ENCODE measurements at regions not wholly inside any gene's neighbourhood (a gene's known extent, or its start where the extent isn't known, plus 50 kb on each side); places are given as distances from the start of the nearest gene placed in this dataset.

- POLR2A ChIA-PET = interaction anchor here (0.6 kb wide), 1 partner anchor 47 kb away, joined by 3 read pairs; no protein-coding TSS in a partner anchor
- no peaks in the 10 kb centered on the region for H3K9me3 Mint-ChIP-seq
- ATAC-seq (no peak), DNase-seq (no peak)
- H3K36me3 Mint-ChIP-seq (ENCODE audit: low read depth) = no peaks in the 10 kb centered on the region
- H3K4me1 Mint-ChIP-seq (ENCODE audit: low read depth) = no peaks in the 10 kb centered on the region
- CTCF ChIA-PET = interaction anchor here (1.4 kb wide), 1 partner anchor 14 kb away, joined by 3 read pairs; no protein-coding TSS in a partner anchor
- TF ChIP-seq CTCF (IDR thresholded peaks at IDR 0.05) = no peak
- no peak overlapping the region for H3K27ac Mint-ChIP-seq
- no peak overlapping the region for H3K4me3 Mint-ChIP-seq
- peaks cover 3% of the 10 kb centered on the region for H3K27me3 Mint-ChIP-seq
- intact Hi-C loops (cut with micrococcal nuclease) = loop anchor here (5.0 kb wide), 1 partner anchor 356 kb away; no protein-coding TSS in a partner anchor
Observed at GRCh38 chr19:27971071-27971470, 1241.9 kb downstream of the UQCRFS1 start.

GRCh38 chr19:27966390-27966816 is 1246.5 kb downstream of the UQCRFS1 start:
- Mint-ChIP-seq H3K27me3 (peaks cover 1% of the 10 kb centered on the region), H3K9me3 (no peaks in the 10 kb centered on the region), H3K27ac (no peak overlapping the region), H3K4me3 (no peak overlapping the region), H3K4me1 (ENCODE audit: low read depth) (no peaks in the 10 kb centered on the region), H3K36me3 (ENCODE audit: low read depth) (no peaks in the 10 kb centered on the region)
- ChIA-PET CTCF (interaction anchor here (0.6 to 1.8 kb wide), 11 partner anchors 9 to 360 kb away, joined by 3 to 6 read pairs (median 4); no protein-coding TSS in a partner anchor), POLR2A (no interaction called here)
- TF ChIP-seq CTCF (IDR thresholded peaks at IDR 0.05) = peak; percentile 65
- intact Hi-C loops (cut with micrococcal nuclease) = no loop called here
- ATAC-seq (no peak), DNase-seq (no peak)

GRCh38 chr19:27964185-27964584 is 1248.8 kb downstream of the UQCRFS1 start:
- intact Hi-C loops (cut with micrococcal nuclease) = no loop called here
- CTCF ChIA-PET = no interaction called here

GRCh38 chr19:27962264-27962663 is 1250.7 kb downstream of the UQCRFS1 start:
- intact Hi-C loops (cut with micrococcal nuclease) = no loop called here
- H3K9me3 Mint-ChIP-seq = no peaks in the 10 kb centered on the region
- POLR2A ChIA-PET = no interaction called here

More at GRCh38 chr19:27964185-27964584, 1248.8 kb downstream of the UQCRFS1 start:
- Mint-ChIP-seq H3K27ac (no peak overlapping the region), H3K27me3 (peaks cover 1% of the 10 kb centered on the region), H3K4me1 (ENCODE audit: low read depth) (no peaks in the 10 kb centered on the region), H3K9me3 (no peaks in the 10 kb centered on the region), H3K36me3 (ENCODE audit: low read depth) (no peaks in the 10 kb centered on the region), H3K4me3 (no peak overlapping the region)
- DNase-seq = no peak
- no peak for ATAC-seq
- no peak for TF ChIP-seq CTCF (IDR thresholded peaks at IDR 0.05)
- POLR2A ChIA-PET = no interaction called here

More at GRCh38 chr19:27962264-27962663, 1250.7 kb downstream of the UQCRFS1 start:
- DNase-seq (no peak), ATAC-seq (no peak)
- Mint-ChIP-seq H3K4me3 (no peak overlapping the region), H3K27ac (no peak overlapping the region), H3K27me3 (peaks cover 1% of the 10 kb centered on the region), H3K4me1 (ENCODE audit: low read depth) (no peaks in the 10 kb centered on the region), H3K36me3 (ENCODE audit: low read depth) (no peaks in the 10 kb centered on the region)
- CTCF ChIA-PET = no interaction called here
- TF ChIP-seq CTCF (IDR thresholded peaks at IDR 0.05) = no peak

Data from activated CD8-positive, alpha-beta T cell treated with anti-CD3 and anti-CD28 coated beads for 36 hours (primary cell).